HCT116 (cell line): ENCODE measurements at regions not wholly inside any gene's neighbourhood (a gene's known extent, or its start where the extent isn't known, plus 50 kb on each side); places are given as distances from the start of the nearest gene placed in this dataset.

Experiments used
- ATAC-seq: fragments of 200-7000 bp; cut with Tn5 transposase; 2 replicates; pipeline ENCODE4 v1.9.1; 2020; ENCODE audit warnings: mild to moderate bottlenecking, moderate library complexity
- BruUV-seq: library from RNA; stranded (reverse); fragments of 400-500 nt; replicated peaks from 2 replicates; lab custom pipeline; 2021; lab: Mats Ljungman, UMichigan
- CTCF ChIA-PET: fragments of 300-600 bp; sonication (Branson Sonifier 250); formaldehyde crosslinking; loops from one replicate; lab custom pipeline; 2021; ENCODE audit warnings: antibody characterized with exemption; lab: Charles Lee
- POLR2A ChIA-PET: fragments of 300-600, 350-600 bp; sonication (Branson Sonifier 250); formaldehyde crosslinking; loops from one replicate; lab custom pipeline; 2021; ENCODE audit warnings: antibody characterized with exemption; lab: Charles Lee
- RAD21 ChIA-PET, 2 experiments: fragments of 300-600 bp; sonication (Branson Sonifier 250); formaldehyde crosslinking; loops; one replicate each; lab custom pipeline; 2023; ENCODE audit warnings: low total read pairs in 2 of 2; ENCODE audit not compliant: uncharacterized antibody in 2 of 2, unreplicated experiment in 2 of 2, low non-redundant PET in 1 of 2; lab: Charles Lee
- DNase-seq: peaks from one replicate; pipeline ENCODE4 v3.0.0-alpha.2; 2010; ENCODE audit warnings: low read depth, low spot score
- H2AFZ ChIP-seq: fragments of 200-600 bp; shearing (Covaris generic), sonication (generic); 2 replicates; pipeline ENCODE4 v1.6.1; 2017; ENCODE audit warnings: low read depth, mixed run types, mixed read lengths, antibody characterized with exemption, low read length; ENCODE audit not compliant: poor library complexity, severe bottlenecking
- H3K27ac ChIP-seq: 2 replicates; pipeline ENCODE4 v1.5.1; 2012; ENCODE audit warnings: low read depth, low read length
- H3K27me3 ChIP-seq: fragments of 200-600 bp; sonication (generic); 2 replicates; pipeline ENCODE4 v1.6.1; 2016; ENCODE audit warnings: mixed run types, low read length, mixed read lengths; ENCODE audit not compliant: insufficient read depth
- H3K36me3 ChIP-seq, 2 experiments: fragments of 200-500 bp in 1 of 2; fragments of 200-600 bp in 1 of 2; sonication (Bioruptor generic) in 1 of 2; sonication (generic) in 1 of 2; 2 replicates each; pipeline versions ENCODE4 v1.5.1 to v1.6.1; 2014 to 2016; ENCODE audit warnings: low read length in 2 of 2, inconsistent platforms in 1 of 2, mixed read lengths in 1 of 2, mixed run types in 1 of 2; ENCODE audit not compliant: insufficient read depth in 2 of 2, control insufficient read depth in 1 of 2
- H3K4me1 ChIP-seq, 2 experiments: fragments of 200-600 bp in 1 of 2; sonication (generic) in 1 of 2; 2 replicates each; pipeline versions ENCODE4 v1.5.1 to v1.6.1; 2012 to 2017; ENCODE audit warnings: low read length in 2 of 2, inconsistent platforms in 1 of 2, mild to moderate bottlenecking in 1 of 2, mixed read lengths in 1 of 2, mixed run types in 1 of 2, moderate library complexity in 1 of 2; ENCODE audit not compliant: insufficient read depth in 2 of 2, control insufficient read depth in 1 of 2
- H3K4me2 ChIP-seq: fragments of 200-600 bp; sonication (generic); 2 replicates; pipeline ENCODE4 v1.6.1; 2017; ENCODE audit warnings: mixed run types, low read length, mixed read lengths
- H3K4me3 ChIP-seq, 2 experiments: fragments of 200-600 bp in 1 of 2; sonication (generic) in 1 of 2; replicated peaks in 1 of 2; 2 replicates each; pipeline ENCODE4 v1.5.1; 2011 to 2016; ENCODE audit warnings: low read length in 2 of 2, control low read depth in 1 of 2, low read depth in 1 of 2, mild to moderate bottlenecking in 1 of 2, mixed read lengths in 1 of 2, mixed run types in 1 of 2
- H3K79me2 ChIP-seq: fragments of 200-600 bp; sonication (generic); 2 replicates; pipeline ENCODE4 v1.6.1; 2017; ENCODE audit warnings: mild to moderate bottlenecking, mixed run types, low read length, moderate library complexity, mixed read lengths; ENCODE audit not compliant: insufficient read depth
- H3K9ac ChIP-seq: fragments of 200-600 bp; sonication (generic); 2 replicates; pipeline ENCODE4 v1.6.1; 2016; ENCODE audit warnings: low read length, mixed read lengths
- H3K9me2 ChIP-seq: fragments of 200-600 bp; sonication (generic), shearing (Covaris generic); 2 replicates; pipeline ENCODE4 v1.6.1; 2017; ENCODE audit warnings: mixed run types, mild to moderate bottlenecking, moderate library complexity; ENCODE audit not compliant: insufficient read depth
- H3K9me3 ChIP-seq, 2 experiments: fragments of 200-500 bp in 1 of 2; fragments of 200-600 bp in 1 of 2; sonication (Bioruptor generic) in 1 of 2; sonication (generic) in 1 of 2; 2 replicates each; pipeline ENCODE4 v1.6.1; 2014 to 2017; ENCODE audit warnings: low read length in 2 of 2, mixed read lengths in 2 of 2, inconsistent platforms in 1 of 2, low read depth in 1 of 2, mild to moderate bottlenecking in 1 of 2, mixed run types in 1 of 2, moderate library complexity in 1 of 2; ENCODE audit not compliant: control insufficient read depth in 1 of 2, insufficient read depth in 1 of 2
- H4K20me1 ChIP-seq: fragments of 200-600 bp; sonication (generic), shearing (Covaris generic); 2 replicates; pipeline ENCODE4 v1.6.1; 2017; ENCODE audit warnings: mixed run types, mild to moderate bottlenecking, moderate library complexity; ENCODE audit not compliant: insufficient read depth
- EGR1 ChIP-seq: IDR thresholded peaks from 2 replicates; pipeline ENCODE4 v1.6.1; 2012; ENCODE audit warnings: low read depth
- EZH2 ChIP-seq: fragments of 200-600 bp; sonication (generic); IDR thresholded peaks from 2 replicates; pipeline ENCODE4 v1.6.1; 2017; ENCODE audit warnings: antibody characterized with exemption, mixed run types
- EZH2phosphoT487 ChIP-seq: fragments of 200-600 bp; IDR thresholded peaks from 2 replicates; pipeline ENCODE4 v1.6.1; 2018; ENCODE audit warnings: antibody characterized with exemption, borderline replicate concordance
- JUND ChIP-seq: IDR thresholded peaks from 2 replicates; pipeline ENCODE4 v1.6.1; 2012
- POLR2A ChIP-seq: IDR thresholded peaks from 2 replicates; pipeline ENCODE4 v1.7.0; 2011; ENCODE audit warnings: borderline replicate concordance; ENCODE audit not compliant: insufficient read depth, insufficient read length; ENCODE audit errors: extremely low read depth
- RAD21 ChIP-seq: IDR thresholded peaks from 2 replicates; pipeline ENCODE4 v1.6.1; 2012; ENCODE audit warnings: low read depth, mild to moderate bottlenecking
- SIN3A ChIP-seq: IDR thresholded peaks from 2 replicates; pipeline ENCODE4 v1.6.1; 2012; ENCODE audit warnings: low read depth
- SP1 ChIP-seq: IDR thresholded peaks from 2 replicates; pipeline ENCODE4 v1.6.1; 2012; ENCODE audit warnings: low read depth
- TCF7L2 ChIP-seq: IDR thresholded peaks from 2 replicates; pipeline ENCODE4 v1.7.0; 2011; ENCODE audit warnings: borderline replicate concordance, inconsistent platforms; ENCODE audit not compliant: insufficient read depth, insufficient read length; ENCODE audit errors: extremely low read depth
- YY1 ChIP-seq: IDR thresholded peaks from 2 replicates; pipeline ENCODE4 v1.6.1; 2011; ENCODE audit warnings: low read length, low read depth, moderate library complexity, mild to moderate bottlenecking; ENCODE audit not compliant: insufficient replicate concordance; ENCODE audit errors: extremely low read depth
- ZFX ChIP-seq: fragments of 450-650 bp; IDR thresholded peaks from 2 replicates; pipeline ENCODE4 v1.6.1; 2017
- ZNF274 ChIP-seq: fragments of 200-500 bp; sonication (Bioruptor generic); IDR thresholded peaks from 2 replicates; pipeline ENCODE4 v1.6.1; 2014; ENCODE audit warnings: mild to moderate bottlenecking, low read depth, low read length, inconsistent platforms
- intact Hi-C: fragments of 100-400 bp; cut with micrococcal nuclease; formaldehyde crosslinking; loops from 2 replicates; pipeline ENCODE4 v1.10.0; 2022
- TF ChIP-seq, protein P1 (sequence below): IDR thresholded peaks from 2 replicates; pipeline ENCODE4 v1.6.1; 2012
- TF ChIP-seq, protein P2 (sequence below): IDR thresholded peaks from 2 replicates; pipeline ENCODE4 v1.6.1; 2011; ENCODE audit warnings: mild to moderate bottlenecking, low read length, moderate library complexity; ENCODE audit not compliant: insufficient replicate concordance; ENCODE audit errors: extremely low read depth
- TF ChIP-seq, protein P3 (sequence below), 3 experiments: fragments of 200-600 bp in 1 of 3; sonication (generic) in 1 of 3; IDR thresholded peaks in 2 of 3; conservative IDR thresholded peaks in 1 of 3; 2 replicates each; pipeline ENCODE4 v1.5.1; 2012 to 2017; ENCODE audit warnings: low read depth in 2 of 3, low read length in 2 of 3, antibody characterized with exemption in 1 of 3, borderline replicate concordance in 1 of 3, control low read depth in 1 of 3, mild to moderate bottlenecking in 1 of 3, mixed read lengths in 1 of 3, mixed run types in 1 of 3, moderate library complexity in 1 of 3; ENCODE audit not compliant: insufficient read depth in 1 of 3

DNA sequence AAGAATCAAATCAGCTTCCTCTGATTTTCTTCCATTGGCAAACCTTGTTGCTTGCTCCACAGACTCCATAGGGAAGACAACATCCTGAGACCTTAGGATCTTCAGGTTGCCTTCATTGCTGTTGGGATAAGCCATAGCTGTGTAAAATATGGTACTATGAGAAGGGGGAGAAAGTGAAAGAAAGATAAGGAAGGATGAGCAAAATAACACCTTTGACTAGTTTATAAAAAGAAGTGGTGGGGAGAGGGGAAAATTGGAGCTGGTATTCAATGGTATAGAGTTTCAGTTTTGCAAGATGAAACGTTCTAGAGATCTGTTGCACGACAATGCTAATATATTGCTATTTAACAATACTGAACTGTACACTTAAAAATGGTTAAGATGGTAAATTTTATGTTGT, 180.4 kb upstream of the PHYHIPL start:
- CTCF ChIA-PET = no interaction called here
- POLR2A ChIA-PET = no interaction called here
- no peak overlapping the region for H3K9ac ChIP-seq
- TF ChIP-seq, protein P1, sequence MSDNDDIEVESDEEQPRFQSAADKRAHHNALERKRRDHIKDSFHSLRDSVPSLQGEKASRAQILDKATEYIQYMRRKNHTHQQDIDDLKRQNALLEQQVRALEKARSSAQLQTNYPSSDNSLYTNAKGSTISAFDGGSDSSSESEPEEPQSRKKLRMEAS = no peak
- no peak for TF ChIP-seq EZH2
- TF ChIP-seq, protein P2, sequence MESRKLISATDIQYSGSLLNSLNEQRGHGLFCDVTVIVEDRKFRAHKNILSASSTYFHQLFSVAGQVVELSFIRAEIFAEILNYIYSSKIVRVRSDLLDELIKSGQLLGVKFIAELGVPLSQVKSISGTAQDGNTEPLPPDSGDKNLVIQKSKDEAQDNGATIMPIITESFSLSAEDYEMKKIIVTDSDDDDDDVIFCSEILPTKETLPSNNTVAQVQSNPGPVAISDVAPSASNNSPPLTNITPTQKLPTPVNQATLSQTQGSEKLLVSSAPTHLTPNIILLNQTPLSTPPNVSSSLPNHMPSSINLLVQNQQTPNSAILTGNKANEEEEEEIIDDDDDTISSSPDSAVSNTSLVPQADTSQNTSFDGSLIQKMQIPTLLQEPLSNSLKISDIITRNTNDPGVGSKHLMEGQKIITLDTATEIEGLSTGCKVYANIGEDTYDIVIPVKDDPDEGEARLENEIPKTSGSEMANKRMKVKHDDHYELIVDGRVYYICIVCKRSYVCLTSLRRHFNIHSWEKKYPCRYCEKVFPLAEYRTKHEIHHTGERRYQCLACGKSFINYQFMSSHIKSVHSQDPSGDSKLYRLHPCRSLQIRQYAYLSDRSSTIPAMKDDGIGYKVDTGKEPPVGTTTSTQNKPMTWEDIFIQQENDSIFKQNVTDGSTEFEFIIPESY = no peak
- no peak for TF ChIP-seq JUND
- TF ChIP-seq ZFX = no peak
- TF ChIP-seq TCF7L2 = no peak
- no peak for TF ChIP-seq SP1
- no peak for TF ChIP-seq EZH2phosphoT487
- TF ChIP-seq, all 23 proteins: peak for 0
- no peaks in the 10 kb centered on the region for H3K4me1 ChIP-seq
- no peaks in the 10 kb centered on the region for H3K79me2 ChIP-seq
- no peaks in the 10 kb centered on the region for H3K9me2 ChIP-seq
- ATAC-seq (no peak), DNase-seq (no peak)
- H4K20me1 ChIP-seq = no peaks in the 10 kb centered on the region
- RAD21 ChIA-PET = no interaction called here
- no peak overlapping the region for H2AFZ ChIP-seq
- intact Hi-C loops = no loop called here
- no peak overlapping the region for H3K4me3 ChIP-seq
- BruUV-seq = no TSS peak
- no peaks in the 10 kb centered on the region for H3K36me3 ChIP-seq
- no peaks in the 10 kb centered on the region for H3K9me3 ChIP-seq
- H3K4me2 ChIP-seq = no peak overlapping the region
- no peak overlapping the region for H3K27ac ChIP-seq
- H3K27me3 ChIP-seq = no peaks in the 10 kb centered on the region

DNA sequence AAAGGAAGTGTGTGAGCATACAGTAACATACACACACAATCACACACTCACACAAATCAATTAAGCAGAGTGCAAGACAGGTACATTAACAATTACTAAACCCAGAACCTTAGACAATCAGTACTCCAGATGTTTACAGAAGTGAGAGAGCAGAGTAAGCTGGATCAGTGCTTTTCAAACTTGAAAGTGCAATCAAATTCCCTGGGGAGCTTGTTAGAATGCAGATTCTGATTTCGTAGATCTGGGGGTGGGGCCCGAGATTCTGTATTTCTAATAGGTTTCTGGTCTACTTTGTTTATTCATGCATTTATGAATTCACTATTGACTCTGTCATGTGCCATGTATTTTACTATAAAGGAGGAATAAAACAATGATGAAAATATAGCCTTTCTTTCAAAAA, 179.6 kb upstream of the PHYHIPL start:
- H4K20me1 ChIP-seq = no peaks in the 10 kb centered on the region; the same call in 1 of the 2 replicates
- no peaks in the 10 kb centered on the region for H3K9me2 ChIP-seq
- H3K27ac ChIP-seq = no peak overlapping the region
- no peaks in the 10 kb centered on the region for H3K36me3 ChIP-seq
- H3K27me3 ChIP-seq = no peaks in the 10 kb centered on the region
- no peaks in the 10 kb centered on the region for H3K4me1 ChIP-seq
- H3K9me3 ChIP-seq = no peaks in the 10 kb centered on the region
- H3K4me2 ChIP-seq = no peak overlapping the region
- H3K79me2 ChIP-seq = no peaks in the 10 kb centered on the region
- intact Hi-C loops = no loop called here
- ATAC-seq (no peak), DNase-seq (no peak)
- no peak overlapping the region for H3K9ac ChIP-seq
- CTCF ChIA-PET = no interaction called here
- no peak overlapping the region for H2AFZ ChIP-seq
- POLR2A ChIA-PET = no interaction called here
- RAD21 ChIA-PET = no interaction called here
- H3K4me3 ChIP-seq = no peak overlapping the region
- no TSS peak for BruUV-seq
- no peak for TF ChIP-seq ZNF274
- TF ChIP-seq, protein P1 = no peak
- no peak for TF ChIP-seq RAD21
- no peak for TF ChIP-seq POLR2A
- no peak for TF ChIP-seq EZH2
- no peak for TF ChIP-seq SIN3A
- TF ChIP-seq EGR1 = no peak
- TF ChIP-seq, protein P3, sequence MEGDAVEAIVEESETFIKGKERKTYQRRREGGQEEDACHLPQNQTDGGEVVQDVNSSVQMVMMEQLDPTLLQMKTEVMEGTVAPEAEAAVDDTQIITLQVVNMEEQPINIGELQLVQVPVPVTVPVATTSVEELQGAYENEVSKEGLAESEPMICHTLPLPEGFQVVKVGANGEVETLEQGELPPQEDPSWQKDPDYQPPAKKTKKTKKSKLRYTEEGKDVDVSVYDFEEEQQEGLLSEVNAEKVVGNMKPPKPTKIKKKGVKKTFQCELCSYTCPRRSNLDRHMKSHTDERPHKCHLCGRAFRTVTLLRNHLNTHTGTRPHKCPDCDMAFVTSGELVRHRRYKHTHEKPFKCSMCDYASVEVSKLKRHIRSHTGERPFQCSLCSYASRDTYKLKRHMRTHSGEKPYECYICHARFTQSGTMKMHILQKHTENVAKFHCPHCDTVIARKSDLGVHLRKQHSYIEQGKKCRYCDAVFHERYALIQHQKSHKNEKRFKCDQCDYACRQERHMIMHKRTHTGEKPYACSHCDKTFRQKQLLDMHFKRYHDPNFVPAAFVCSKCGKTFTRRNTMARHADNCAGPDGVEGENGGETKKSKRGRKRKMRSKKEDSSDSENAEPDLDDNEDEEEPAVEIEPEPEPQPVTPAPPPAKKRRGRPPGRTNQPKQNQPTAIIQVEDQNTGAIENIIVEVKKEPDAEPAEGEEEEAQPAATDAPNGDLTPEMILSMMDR (IDR thresholded peaks at IDR 0.05 in 2 of 3, conservative IDR thresholded peaks at IDR 0.05 in 1 of 3; ENCODE audit: borderline replicate concordance in 1 of 3, insufficient read depth in 1 of 3, low read depth in 2 of 3, low read length in 2 of 3) = no peak
- TF ChIP-seq SP1 = no peak
- no peak for TF ChIP-seq JUND
- no peak for TF ChIP-seq YY1
